Naive thymus-derived CD8-positive, alpha-beta T cell (primary cell): ENCODE measurements at regions not wholly inside any gene's neighbourhood (a gene's known extent, or its start where the extent isn't known, plus 50 kb on each side); places are given as distances from the start of the nearest gene placed in this dataset.
"Not testable (repeated sequence)": the region's sequence is repeated elsewhere in the genome, so short reads cannot be mapped to it uniquely, and the experiment has no call there.

ENCODE experiments used
- ATAC-seq, 2 donors: fragments of 150-1000 bp; cut with Tn5 transposase in 1 of 2; sonication (Bioruptor Pico), chemical (Tn5 transposase) in 1 of 2; 1 replicate in 1 of 2; 2 replicates in 1 of 2; pipeline ENCODE4 v1.10.0; 2021; ENCODE audit warnings: mild to moderate bottlenecking in 2 of 2, moderate library complexity in 2 of 2
- POLR2A ChIA-PET: fragments of 350-600 bp; sonication (Branson Sonifier 250); formaldehyde crosslinking; loops from one replicate; lab custom pipeline; 2021; ENCODE audit warnings: antibody characterized with exemption; lab: Charles Lee
- DNase-seq, 10 donors: peaks; one replicate each; pipeline versions ENCODE4 v3.0.0 to v3.0.0-alpha.2; 2020 to 2022
- H3K27ac Mint-ChIP-seq, 10 donors: one replicate each; pipeline ENCODE4 v1.8.0; 2020 to 2022; ENCODE audit warnings: mild to moderate bottlenecking in 10 of 10, mixed read lengths in 10 of 10, moderate library complexity in 4 of 10, inconsistent platforms in 1 of 10
- H3K27me3 Mint-ChIP-seq, 5 donors: one replicate each; pipeline ENCODE4 v1.8.0; 2021 to 2022; ENCODE audit warnings: mixed read lengths in 5 of 5
- H3K36me3 Mint-ChIP-seq, 3 donors: one replicate each; pipeline ENCODE4 v1.8.0; 2020 to 2022; ENCODE audit warnings: mixed read lengths in 3 of 3, mild to moderate bottlenecking in 2 of 3, inconsistent platforms in 1 of 3
- H3K4me1 Mint-ChIP-seq, 4 donors: one replicate each; pipeline ENCODE4 v1.8.0; 2021 to 2022; ENCODE audit warnings: mixed read lengths in 4 of 4
- H3K4me3 Mint-ChIP-seq, 10 donors: one replicate each; pipeline ENCODE4 v1.8.0; 2020 to 2022; ENCODE audit warnings: mild to moderate bottlenecking in 10 of 10, mixed read lengths in 10 of 10, moderate library complexity in 6 of 10, inconsistent platforms in 1 of 10
- H3K9me3 Mint-ChIP-seq, 9 donors: one replicate each; pipeline ENCODE4 v1.8.0; 2020 to 2022; ENCODE audit warnings: mixed read lengths in 9 of 9, mild to moderate bottlenecking in 3 of 9, inconsistent platforms in 1 of 9, moderate library complexity in 1 of 9

DNA sequence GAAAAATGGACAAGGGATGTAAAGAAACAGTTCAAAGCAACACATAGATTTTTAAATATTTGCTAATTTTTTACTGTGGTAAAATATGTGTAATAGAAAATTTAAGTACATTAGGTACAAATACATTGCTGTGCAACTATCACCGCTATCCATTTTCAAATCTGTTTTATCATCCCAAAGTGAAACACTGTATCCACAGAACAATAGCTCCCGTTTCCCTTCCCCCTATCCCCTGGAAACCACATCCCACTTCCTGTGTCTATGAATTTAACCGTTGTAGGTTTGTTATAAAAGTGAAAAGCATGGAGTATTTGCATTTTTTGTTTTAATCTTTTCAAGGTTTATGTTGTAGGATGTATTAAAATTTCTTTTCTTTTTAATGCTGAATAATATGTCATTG, 152.9 kb upstream of the HSFY1 start:
- H3K36me3 Mint-ChIP-seq, DNase-seq, H3K27me3 Mint-ChIP-seq, H3K9me3 Mint-ChIP-seq, H3K4me1 Mint-ChIP-seq, ATAC-seq, H3K27ac Mint-ChIP-seq, H3K4me3 Mint-ChIP-seq, POLR2A ChIA-PET: not testable (repeated sequence)

DNA sequence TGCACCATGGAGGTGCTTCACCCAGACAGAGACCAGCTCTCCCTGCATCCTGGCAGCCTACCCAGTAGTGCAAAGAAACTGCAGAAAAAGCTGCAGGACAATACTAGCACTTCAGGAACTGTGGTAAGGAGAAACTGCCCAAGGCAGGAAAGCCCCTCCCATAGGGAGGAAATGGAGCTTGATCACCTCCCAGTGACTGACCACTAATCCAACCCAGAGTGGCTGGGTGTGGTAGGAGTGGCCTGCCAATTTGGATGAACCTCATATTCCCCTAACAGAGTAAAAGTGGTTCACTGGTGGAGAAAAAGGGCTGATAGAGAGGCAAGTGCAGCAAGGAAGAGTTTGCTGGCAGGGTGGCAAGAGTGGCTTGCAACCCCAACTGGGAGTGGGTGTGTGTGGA, 125.7 kb upstream of the HSFY1 start:
- H3K36me3 Mint-ChIP-seq, H3K9me3 Mint-ChIP-seq, DNase-seq, H3K27ac Mint-ChIP-seq, H3K4me1 Mint-ChIP-seq, H3K4me3 Mint-ChIP-seq, H3K27me3 Mint-ChIP-seq, ATAC-seq, POLR2A ChIA-PET: not testable (repeated sequence)

DNA sequence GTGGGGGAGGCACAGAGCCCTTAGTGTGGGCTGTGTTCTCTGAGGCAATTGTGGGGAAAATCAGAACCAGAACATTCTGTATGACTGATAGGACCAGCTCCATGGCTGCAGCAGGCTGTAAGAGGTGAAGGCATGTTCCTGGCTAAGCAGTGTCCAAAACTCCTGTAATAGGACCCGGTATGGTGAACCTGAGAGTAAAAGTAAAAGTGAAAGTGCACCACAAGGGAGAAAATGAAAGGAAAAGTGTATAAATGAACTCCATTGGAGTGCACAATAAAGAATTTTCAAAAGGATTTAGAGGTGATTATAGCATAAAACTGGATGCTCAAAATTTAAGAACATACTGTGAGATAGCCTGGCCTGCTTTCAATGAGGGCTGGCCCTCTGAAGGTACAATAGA, 125.1 kb upstream of the HSFY1 start:
- DNase-seq, POLR2A ChIA-PET, H3K36me3 Mint-ChIP-seq, H3K4me1 Mint-ChIP-seq, H3K4me3 Mint-ChIP-seq, H3K9me3 Mint-ChIP-seq, H3K27ac Mint-ChIP-seq, H3K27me3 Mint-ChIP-seq: not testable (repeated sequence)
- peak; percentile 37 to 42 for ATAC-seq

DNA sequence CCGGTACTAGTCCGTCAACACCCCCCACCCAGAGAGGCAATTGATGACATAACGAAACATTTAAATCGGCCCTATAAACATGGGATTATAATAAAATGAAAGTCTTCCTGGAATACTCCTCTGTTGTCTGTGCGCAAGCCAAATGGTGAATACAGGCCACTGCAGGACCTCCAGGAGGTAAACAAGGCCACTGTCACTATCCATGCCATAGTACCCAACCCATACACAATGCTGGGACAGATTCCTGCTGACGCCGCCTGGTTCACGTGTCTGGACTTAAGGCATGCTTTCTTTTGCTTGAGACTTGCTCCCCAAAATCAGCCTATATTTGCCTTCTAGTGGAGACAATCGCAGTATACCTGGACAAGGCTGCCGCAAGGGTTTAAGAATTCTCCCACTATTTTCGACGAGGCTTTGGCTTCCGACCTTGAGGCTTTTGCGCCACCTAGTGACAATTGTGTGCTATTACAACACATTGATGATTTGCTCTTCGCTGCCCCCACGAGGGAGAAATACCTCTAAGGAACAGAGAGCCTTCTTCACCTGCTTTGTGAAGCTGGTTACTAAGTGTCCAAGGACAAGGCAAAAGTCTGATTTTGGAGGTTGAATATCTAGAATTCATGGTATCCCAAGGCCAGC, 122.4 kb upstream of the HSFY1 start:
- POLR2A ChIA-PET, H3K36me3 Mint-ChIP-seq, DNase-seq, H3K9me3 Mint-ChIP-seq, H3K27ac Mint-ChIP-seq, H3K4me3 Mint-ChIP-seq, H3K27me3 Mint-ChIP-seq, H3K4me1 Mint-ChIP-seq: not testable (repeated sequence)
- peak; percentile 20 to 71 for ATAC-seq

DNA sequence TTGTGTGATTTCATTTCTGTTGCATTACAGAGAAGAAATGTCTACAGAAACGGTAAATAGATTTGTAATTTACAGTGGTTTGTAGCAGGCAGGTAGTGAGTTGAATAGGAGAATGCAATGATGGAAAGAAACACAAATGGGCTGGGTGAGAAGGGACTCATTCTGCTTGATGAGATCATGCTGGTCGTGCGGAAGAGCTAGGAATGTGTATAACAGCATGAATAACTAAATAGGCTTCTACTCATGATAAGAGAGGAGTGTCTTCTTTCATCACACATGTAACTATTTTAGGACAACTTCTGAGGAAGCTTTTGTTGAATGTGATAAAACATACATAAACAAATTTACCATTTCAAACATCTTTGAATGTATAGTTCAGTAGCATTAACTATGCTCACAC, 113.0 kb upstream of the HSFY1 start:
- H3K4me1 Mint-ChIP-seq, POLR2A ChIA-PET, H3K27me3 Mint-ChIP-seq, H3K36me3 Mint-ChIP-seq, H3K9me3 Mint-ChIP-seq, H3K4me3 Mint-ChIP-seq, ATAC-seq, DNase-seq, H3K27ac Mint-ChIP-seq: not testable (repeated sequence)

DNA sequence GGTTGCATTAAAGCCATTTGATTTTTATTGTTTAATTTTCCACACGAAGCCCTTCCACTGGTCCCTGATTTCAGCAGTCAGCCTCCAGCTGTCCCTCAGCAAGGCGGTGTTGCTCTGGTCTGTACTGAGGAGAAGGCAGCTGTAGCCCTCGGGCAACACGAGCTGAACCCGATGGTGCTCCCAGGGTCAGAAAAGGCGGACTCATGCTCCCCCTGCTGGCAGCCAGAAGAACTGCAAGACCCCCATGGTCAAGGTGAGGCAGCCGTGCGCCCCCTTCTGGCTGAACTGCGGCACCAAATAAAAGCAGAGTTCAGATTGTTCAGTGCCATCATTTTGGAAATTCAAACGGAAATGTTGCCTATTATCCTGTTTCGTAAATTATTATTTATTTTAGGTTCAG, 100.7 kb upstream of the HSFY1 start:
- H3K4me1 Mint-ChIP-seq, H3K36me3 Mint-ChIP-seq, H3K27ac Mint-ChIP-seq, H3K27me3 Mint-ChIP-seq, DNase-seq, POLR2A ChIA-PET, H3K9me3 Mint-ChIP-seq, H3K4me3 Mint-ChIP-seq: not testable (repeated sequence)
- peak; percentile 35 to 67 for ATAC-seq

DNA sequence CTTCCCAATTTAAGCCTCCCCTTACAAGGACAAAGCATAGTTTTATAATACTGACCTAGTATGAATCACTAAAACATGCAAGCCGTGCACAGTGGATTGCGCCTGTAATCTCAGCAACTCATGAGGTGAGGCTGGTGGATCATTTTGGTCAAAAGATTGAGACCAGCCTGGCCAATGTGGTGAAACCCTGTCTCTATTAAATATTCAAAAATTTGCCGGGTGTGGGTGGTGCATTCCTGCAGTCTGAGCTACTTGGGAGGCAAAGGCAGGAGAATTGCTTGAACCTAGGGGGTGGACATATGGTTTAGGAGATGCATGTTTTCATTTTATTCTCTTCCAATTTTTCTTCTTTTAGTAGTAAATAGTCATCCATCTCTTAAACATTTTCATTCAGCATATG, 93.7 kb upstream of the HSFY1 start:
- H3K4me3 Mint-ChIP-seq, DNase-seq, POLR2A ChIA-PET, H3K27me3 Mint-ChIP-seq, H3K4me1 Mint-ChIP-seq, H3K9me3 Mint-ChIP-seq, H3K36me3 Mint-ChIP-seq, H3K27ac Mint-ChIP-seq, ATAC-seq: not testable (repeated sequence)

DNA sequence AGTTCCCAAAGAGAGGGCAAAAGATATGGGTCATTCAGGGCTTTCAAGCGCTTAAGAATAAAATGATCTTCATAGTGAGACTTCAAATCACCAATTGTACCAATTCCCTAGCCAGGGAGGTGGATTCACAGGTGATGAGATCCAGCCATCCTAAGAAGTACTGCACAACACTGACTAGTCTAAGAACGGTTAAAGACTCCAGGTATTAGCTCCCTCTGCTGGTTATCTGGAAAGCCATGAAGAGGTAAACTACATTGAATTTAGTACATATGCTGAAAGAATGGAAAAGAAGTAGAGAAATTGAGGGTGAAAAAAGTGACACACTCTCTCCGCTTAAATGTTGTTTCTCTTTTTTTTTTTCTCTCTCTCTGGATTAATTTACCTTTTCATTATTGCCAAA, 87.4 kb upstream of the HSFY1 start:
- H3K36me3 Mint-ChIP-seq, POLR2A ChIA-PET, H3K4me1 Mint-ChIP-seq, H3K4me3 Mint-ChIP-seq, H3K9me3 Mint-ChIP-seq, H3K27ac Mint-ChIP-seq, DNase-seq, H3K27me3 Mint-ChIP-seq: not testable (repeated sequence)
- peak in 1 of 2 donors; percentile 71 for ATAC-seq

DNA sequence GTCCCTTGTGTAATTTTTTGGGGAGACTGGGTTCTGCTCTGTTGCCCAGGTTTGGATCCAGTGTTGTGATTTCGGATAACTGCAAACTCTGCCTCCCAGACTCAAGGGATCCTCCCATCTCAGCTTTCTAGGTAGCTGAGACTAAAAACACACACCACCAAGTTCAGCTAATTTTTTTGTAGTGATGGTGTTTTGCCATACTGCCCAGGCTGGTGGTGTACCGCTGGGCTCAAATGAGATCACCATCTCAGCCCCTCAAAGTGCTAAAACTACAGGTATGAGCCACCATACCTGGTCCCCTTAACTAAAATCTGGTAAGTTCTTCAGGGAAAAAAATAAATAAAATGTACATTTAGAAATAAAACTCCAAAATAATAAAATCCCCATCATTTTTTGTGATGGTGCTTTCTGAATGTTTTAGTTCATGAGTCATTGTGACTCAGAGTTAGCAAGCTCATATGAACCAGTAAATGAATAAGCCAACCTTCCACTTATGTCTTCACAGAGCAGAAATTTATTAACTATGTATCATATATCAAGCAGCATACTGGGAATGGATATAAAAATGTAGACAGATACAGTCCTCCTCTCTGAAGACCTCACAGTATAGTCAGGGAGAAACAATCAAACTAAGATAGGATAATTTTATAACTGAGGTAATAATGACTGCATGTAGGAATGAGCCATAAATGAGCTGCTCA, 85.2 kb upstream of the HSFY1 start:
- H3K9me3 Mint-ChIP-seq, H3K27me3 Mint-ChIP-seq, H3K36me3 Mint-ChIP-seq, DNase-seq, H3K27ac Mint-ChIP-seq, POLR2A ChIA-PET, H3K4me1 Mint-ChIP-seq, H3K4me3 Mint-ChIP-seq, ATAC-seq: not testable (repeated sequence)

DNA sequence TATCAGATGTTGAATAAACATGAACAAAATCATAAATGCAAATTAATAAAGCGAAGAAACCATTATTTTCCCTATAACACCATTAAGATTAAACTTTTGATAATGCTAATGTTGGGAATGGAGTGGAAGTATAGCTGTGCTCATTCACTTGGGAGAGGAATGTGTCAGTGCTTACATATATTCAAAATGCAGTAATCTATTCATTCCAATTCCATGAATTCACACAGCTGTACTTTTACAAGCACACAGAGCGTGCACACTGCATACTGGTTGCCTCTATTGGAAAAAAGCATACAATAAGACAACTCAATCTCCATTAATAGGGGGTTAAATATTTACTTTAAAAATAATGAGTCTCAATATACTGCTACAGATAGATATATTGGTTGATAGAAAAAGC, 81.7 kb upstream of the HSFY1 start:
- H3K4me3 Mint-ChIP-seq, DNase-seq, H3K4me1 Mint-ChIP-seq, POLR2A ChIA-PET, H3K9me3 Mint-ChIP-seq, H3K27ac Mint-ChIP-seq, H3K27me3 Mint-ChIP-seq, ATAC-seq, H3K36me3 Mint-ChIP-seq: not testable (repeated sequence)

DNA sequence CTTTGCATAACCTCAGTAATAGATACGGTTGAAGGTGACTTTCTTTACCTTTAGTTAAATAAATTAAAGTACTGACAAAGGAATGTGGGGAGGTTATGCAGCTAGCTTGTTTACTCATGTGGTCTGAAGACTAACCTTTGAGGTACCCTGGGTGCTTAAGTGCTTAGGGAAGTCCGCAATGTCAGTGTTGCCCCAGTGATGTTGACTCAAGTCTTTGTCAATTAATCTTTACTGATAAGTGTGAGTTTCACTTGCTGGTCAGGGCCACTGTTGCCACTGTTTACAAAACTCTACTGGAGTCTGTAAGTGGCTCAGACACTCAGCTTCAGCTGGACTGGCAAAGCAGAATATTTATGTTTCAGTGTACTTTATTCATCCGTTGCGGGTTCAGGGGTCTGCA, 79.9 kb upstream of the HSFY1 start:
- H3K4me1 Mint-ChIP-seq, POLR2A ChIA-PET, H3K36me3 Mint-ChIP-seq: not testable (repeated sequence)

DNA sequence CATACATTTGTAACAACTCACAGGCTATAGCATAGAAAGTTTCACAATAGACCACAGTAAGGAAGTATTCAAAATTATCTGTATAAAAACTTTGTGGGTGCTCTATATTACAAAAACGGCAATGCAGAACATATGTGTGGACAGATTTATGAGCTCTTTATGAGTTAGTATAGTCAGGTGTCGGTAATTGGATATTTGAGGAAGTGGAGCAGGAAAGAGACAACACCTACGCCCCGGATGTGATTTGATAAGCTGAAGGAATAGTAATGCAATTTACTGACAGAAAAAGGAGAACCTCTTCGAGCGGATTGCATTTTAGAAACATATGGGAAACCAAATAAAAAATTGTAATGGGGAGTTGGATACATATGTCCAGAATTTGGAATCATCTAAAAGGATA, 63.2 kb upstream of the HSFY1 start:
- H3K4me1 Mint-ChIP-seq, H3K4me3 Mint-ChIP-seq, H3K9me3 Mint-ChIP-seq, H3K27ac Mint-ChIP-seq, H3K27me3 Mint-ChIP-seq, POLR2A ChIA-PET, DNase-seq, H3K36me3 Mint-ChIP-seq, ATAC-seq: not testable (repeated sequence)

More for the DNA sequence above, 79.9 kb upstream of the HSFY1 start:
- not testable (repeated sequence) for ATAC-seq, H3K9me3 Mint-ChIP-seq, DNase-seq, H3K27me3 Mint-ChIP-seq, H3K4me3 Mint-ChIP-seq, H3K27ac Mint-ChIP-seq
